GM21528 (cell line): ENCODE measurements at regions not wholly inside any gene's neighbourhood (a gene's known extent, or its start where the extent isn't known, plus 50 kb on each side); places are given as distances from the start of the nearest gene placed in this dataset.
"Not testable (repeated sequence)": the region's sequence is repeated elsewhere in the genome, so short reads cannot be mapped to it uniquely, and the experiment has no call there.

Experiments used
- ATAC-seq: cut with Tn5 transposase; IDR thresholded peaks from one replicate; pipeline ENCODE4 v1.9.1; 2021; ENCODE audit warnings: mild to moderate bottlenecking, moderate library complexity; ENCODE audit not compliant: unreplicated experiment, low FRiP score

GRCh38 chr7:125184801-125185200 is 255.2 kb upstream of the POT1 start:
- ATAC-seq: no peak

- not testable (repeated sequence) for ATAC-seq
Observed at GRCh38 chr7:125181569-125182267, 252.1 kb upstream of the POT1 start.

GRCh38 chr7:125173571-125173970 is 243.9 kb upstream of the POT1 start:
- no peak for ATAC-seq

GRCh38 chr7:125169088-125169487 is 239.5 kb upstream of the POT1 start:
- no peak for ATAC-seq

GRCh38 chr7:125154930-125155329 is 225.3 kb upstream of the POT1 start:
- no peak for ATAC-seq

- no peak for ATAC-seq
Observed at GRCh38 chr7:125149151-125149550, 219.5 kb upstream of the POT1 start.

- no peak for ATAC-seq
Observed at GRCh38 chr7:125147047-125147446, 217.4 kb upstream of the POT1 start.

GRCh38 chr7:125136755-125137532 is 207.3 kb upstream of the POT1 start:
- ATAC-seq: no peak

GRCh38 chr7:125136341-125136740 is 206.7 kb upstream of the POT1 start:
- ATAC-seq: no peak

- ATAC-seq: no peak
Observed at GRCh38 chr7:125130173-125130572, 200.5 kb upstream of the POT1 start.

GRCh38 chr7:125127304-125127703 is 197.7 kb upstream of the POT1 start:
- no peak for ATAC-seq

GRCh38 chr7:125126376-125126775 is 196.8 kb upstream of the POT1 start:
- ATAC-seq: no peak

GRCh38 chr7:125125315-125125714 is 195.7 kb upstream of the POT1 start:
- no peak for ATAC-seq

GRCh38 chr7:125122173-125122572 is 192.5 kb upstream of the POT1 start:
- no peak for ATAC-seq

- ATAC-seq: no peak
Observed at GRCh38 chr7:125119559-125120115, 190.0 kb upstream of the POT1 start.

GRCh38 chr7:125118444-125118843 is 188.8 kb upstream of the POT1 start:
- ATAC-seq: no peak

- no peak for ATAC-seq
Observed at GRCh38 chr7:125112850-125113249, 183.2 kb upstream of the POT1 start.

- ATAC-seq: no peak
Observed at GRCh38 chr7:125099519-125099918, 169.9 kb upstream of the POT1 start.

- ATAC-seq: peak; percentile 72
Observed at GRCh38 chr7:125098377-125098970, 168.8 kb upstream of the POT1 start.

GRCh38 chr7:125090596-125090995 is 161.0 kb upstream of the POT1 start:
- no peak for ATAC-seq

- no peak for ATAC-seq
Observed at GRCh38 chr7:125089171-125089570, 159.5 kb upstream of the POT1 start.
